Fibroblast of lung (primary cell): ENCODE measurements at regions not wholly inside any gene's neighbourhood (a gene's known extent, or its start where the extent isn't known, plus 50 kb on each side); places are given as distances from the start of the nearest gene placed in this dataset.

Source experiments
- CTCF ChIP-seq, 2 donors: IDR thresholded peaks in 1 of 2; conservative IDR thresholded peaks in 1 of 2; 1 replicate in 1 of 2; 2 replicates in 1 of 2; pipeline ENCODE4 v1.5.1; 2011 to 2012; ENCODE audit warnings: low read length in 2 of 2, control low read depth in 1 of 2, inconsistent platforms in 1 of 2, low read depth in 1 of 2, mild to moderate bottlenecking in 1 of 2
- EZH2 ChIP-seq: IDR thresholded peaks from 2 replicates; pipeline ENCODE4 v1.5.1; 2012; ENCODE audit warnings: low read length, control low read depth, mild to moderate bottlenecking; ENCODE audit errors: missing control alignments

- peak in 1 of 2 donors; percentile 1 for TF ChIP-seq CTCF (conservative IDR thresholded peaks at IDR 0.05 in 1 of 2, IDR thresholded peaks at IDR 0.05 in 1 of 2; ENCODE audit: low read depth in 1 of 2, low read length in 2 of 2)
- TF ChIP-seq EZH2 = no peak
Observed at GRCh38 chr2:207312006-207312356, 146.2 kb upstream of the KLF7 start.
